GM12878 (cell line): ENCODE measurements at regions not wholly inside any gene's neighbourhood (a gene's known extent, or its start where the extent isn't known, plus 50 kb on each side); places are given as distances from the start of the nearest gene placed in this dataset.

Experiments
- ATAC-seq: fragments of 200-7000 bp; cut with Tn5 transposase; 3 replicates; pipeline ENCODE4 v1.9.1; 2020; ENCODE audit warnings: mild to moderate bottlenecking, moderate library complexity
- BruUV-seq: library from RNA; stranded (reverse); fragments of 400-500 nt; replicated peaks from 2 replicates; lab custom pipeline; 2021; lab: Mats Ljungman, UMichigan
- CTCF ChIA-PET: fragments of 300-600 bp; sonication (Branson Sonifier 250); formaldehyde crosslinking; extraction: SDS; loops from one replicate; lab custom pipeline; 2021; ENCODE audit warnings: inconsistent platforms; lab: Yijun Ruan, JAX
- POLR2A ChIA-PET: fragments of 350-600 bp; formaldehyde crosslinking; extraction: SDS; loops from one replicate; lab custom pipeline; 2021; ENCODE audit warnings: inconsistent platforms; lab: Charles Lee
- RAD21 ChIA-PET: fragments of 300-600 bp; sonication (Branson Sonifier 250); formaldehyde crosslinking; loops from one replicate; lab custom pipeline; 2023; ENCODE audit warnings: antibody characterized with exemption; ENCODE audit not compliant: unreplicated experiment; lab: Charles Lee
- SMC1A ChIA-PET: fragments of 300-600 bp; sonication (Branson Sonifier 250); formaldehyde crosslinking; loops from one replicate; lab custom pipeline; 2023; ENCODE audit not compliant: unreplicated experiment, uncharacterized antibody; lab: Charles Lee
- DNase-seq: peaks from one replicate; pipeline ENCODE4 v3.0.0-alpha.2; 2011; ENCODE audit warnings: low read depth, low spot score
- FAIRE-seq: peaks from 3 replicates; lab custom pipeline; 2011; peaks lifted over from hg19 to GRCh38; lab: Jason Lieb, UNC
- H2AFZ ChIP-seq: 2 replicates; pipeline ENCODE4 v1.6.0; 2011; ENCODE audit warnings: low read depth, low read length, control low read depth; ENCODE audit not compliant: control insufficient read depth
- H3K27ac ChIP-seq: 2 replicates; pipeline ENCODE4 v1.5.1; 2011; ENCODE audit warnings: control low read depth; ENCODE audit not compliant: control insufficient read depth, insufficient read depth
- H3K27me3 ChIP-seq, 2 experiments: replicated peaks in 1 of 2; 2 replicates each; pipeline versions ENCODE4 v1.6.0 to v1.6.1; 2011; ENCODE audit warnings: low read length in 1 of 2; ENCODE audit not compliant: control insufficient read depth in 2 of 2, insufficient read depth in 2 of 2
- H3K36me3 ChIP-seq, 2 experiments: 2 replicates each; pipeline ENCODE4 v1.5.1; 2011; ENCODE audit warnings: low read length in 1 of 2; ENCODE audit not compliant: control insufficient read depth in 2 of 2, insufficient read depth in 2 of 2
- H3K4me1 ChIP-seq: 2 replicates; pipeline ENCODE4 v1.6.1; 2011; ENCODE audit warnings: mild to moderate bottlenecking, low read length, moderate library complexity, mixed read lengths; ENCODE audit not compliant: control insufficient read depth, insufficient read depth
- H3K4me2 ChIP-seq: 2 replicates; pipeline ENCODE4 v1.6.0; 2011; ENCODE audit warnings: control low read depth; ENCODE audit not compliant: control insufficient read depth, insufficient read depth
- H3K4me3 ChIP-seq: fragments of 200-600 bp; sonication (generic); 2 replicates; pipeline ENCODE4 v1.5.1; 2016
- H3K79me2 ChIP-seq: 2 replicates; pipeline ENCODE4 v1.6.0; 2011; ENCODE audit warnings: low read length; ENCODE audit not compliant: control insufficient read depth, insufficient read depth
- H3K9ac ChIP-seq: 2 replicates; pipeline ENCODE4 v1.8.0; 2011; ENCODE audit warnings: low read length, control low read depth, mixed read lengths; ENCODE audit not compliant: control insufficient read depth, insufficient read depth
- H3K9me3 ChIP-seq: replicated peaks from 3 replicates; pipeline ENCODE4 v1.5.1; 2011; ENCODE audit warnings: mild to moderate bottlenecking, low read length; ENCODE audit not compliant: control insufficient read depth, insufficient read depth
- H4K20me1 ChIP-seq: 2 replicates; pipeline ENCODE4 v1.6.0; 2011; ENCODE audit not compliant: control insufficient read depth, insufficient read depth
- BACH1 ChIP-seq: fragments of 450-650 bp; IDR thresholded peaks from 2 replicates; pipeline ENCODE4 v1.6.1; 2017; ENCODE audit warnings: mild to moderate bottlenecking, borderline replicate concordance
- CREB1 ChIP-seq: IDR thresholded peaks from 2 replicates; pipeline ENCODE4 v1.6.1; 2012; ENCODE audit warnings: low read depth, mild to moderate bottlenecking, inconsistent platforms
- DPF2 ChIP-seq: fragments of 450-650 bp; IDR thresholded peaks from 2 replicates; pipeline ENCODE4 v1.6.1; 2017; ENCODE audit warnings: mild to moderate bottlenecking
- E2F8 ChIP-seq: fragments of 450-650 bp; IDR thresholded peaks from 2 replicates; pipeline ENCODE4 v1.6.1; 2018; ENCODE audit warnings: mild to moderate bottlenecking, low read depth, moderate library complexity; ENCODE audit not compliant: partially characterized antibody
- IKZF1 ChIP-seq: fragments of 450-650 bp; conservative IDR thresholded peaks from 2 replicates; pipeline ENCODE4 v1.6.1; 2017; ENCODE audit warnings: antibody characterized with exemption, mild to moderate bottlenecking
- KLF5 ChIP-seq: fragments of 450-650 bp; IDR thresholded peaks from 2 replicates; pipeline ENCODE4 v1.6.1; 2014; ENCODE audit warnings: mild to moderate bottlenecking; ENCODE audit not compliant: partially characterized antibody
- MAX ChIP-seq: IDR thresholded peaks from 2 replicates; pipeline ENCODE4 v1.6.1; 2012; ENCODE audit warnings: low read depth, low read length, improper control_type of control experiment
- MTA3 ChIP-seq: IDR thresholded peaks from 2 replicates; pipeline ENCODE4 v1.6.1; 2012; ENCODE audit warnings: low read length, inconsistent platforms, borderline replicate concordance
- PBX3 ChIP-seq: IDR thresholded peaks from 2 replicates; pipeline ENCODE4 v1.6.1; 2011; ENCODE audit warnings: mild to moderate bottlenecking, low read depth, low read length, moderate library complexity; ENCODE audit not compliant: insufficient replicate concordance
- PRDM15 ChIP-seq: fragments of 450-650 bp; formaldehyde crosslinking; IDR thresholded peaks from 2 replicates; pipeline ENCODE4 v1.4.0; 2020; ENCODE audit warnings: mild to moderate bottlenecking, moderate library complexity
- REST ChIP-seq: IDR thresholded peaks from 2 replicates; pipeline ENCODE4 v1.6.1; 2012; ENCODE audit warnings: mild to moderate bottlenecking, low read depth, low read length
- SIX5 ChIP-seq: IDR thresholded peaks from 2 replicates; pipeline ENCODE4 v1.6.1; 2011; ENCODE audit warnings: mild to moderate bottlenecking, low read depth, low read length, moderate library complexity; ENCODE audit not compliant: severe bottlenecking
- WGBS: methylation state at CpG from one replicate; pipeline ENCODE4 v1.1.6; 2016; ENCODE audit warnings: low lambda C conversion rate; ENCODE audit not compliant: insufficient replicate concordance, insufficient coverage; ENCODE audit errors: missing lambda C conversion rate; 5-methylcytosine and 5-hydroxymethylcytosine counted together
- in situ Hi-C: fragments of 300-500 bp; cut with MboI; formaldehyde crosslinking; loops from 9 replicates; pipeline ENCODE4 v1.14.3; 2018; ENCODE audit warnings: mixed read lengths
- intact Hi-C: fragments of 100-400 bp; cut with micrococcal nuclease; formaldehyde crosslinking; loops from one replicate; pipeline ENCODE4 v1.14.2; 2022; ENCODE audit not compliant: unreplicated experiment

- no peaks in the 10 kb centered on the region for H3K79me2 ChIP-seq
- TF ChIP-seq PRDM15 (CRISPR knock-in tag), result no peak
- TF ChIP-seq BACH1, result no peak
- no peak for TF ChIP-seq REST
- no peak for TF ChIP-seq MTA3
- TF ChIP-seq MAX, result no peak
- no peak for TF ChIP-seq IKZF1
- TF ChIP-seq DPF2, result no peak
- no peak for TF ChIP-seq E2F8
- TF ChIP-seq SIX5, result no peak
- TF ChIP-seq KLF5, result no peak
- TF ChIP-seq PBX3, result no peak
- TF ChIP-seq CREB1, result no peak
- no peak overlapping the region for H3K4me2 ChIP-seq
- H3K9me3 ChIP-seq, result no peaks in the 10 kb centered on the region
- H2AFZ ChIP-seq, result no peak overlapping the region
- FAIRE-seq (no peak), ATAC-seq (no peak), DNase-seq (no peak)
- BruUV-seq, result no TSS peak
- intact Hi-C loops, result no loop called here
- ChIA-PET SMC1A (no interaction called here), CTCF (interaction anchor here (0.6 to 1.6 kb wide), 5 partner anchors 10 to 541 kb away, joined by 3 to 8 read pairs (median 3); no protein-coding TSS in a partner anchor), RAD21 (no interaction called here), POLR2A (no interaction called here)
- no peaks in the 10 kb centered on the region for H3K27me3 ChIP-seq
- WGBS, result 93% methylated on average over 5 of the region's 5 CpGs
- in situ Hi-C loops, result no loop called here
- no peak overlapping the region for H3K27ac ChIP-seq
- no peak overlapping the region for H3K9ac ChIP-seq
- no peaks in the 10 kb centered on the region for H3K36me3 ChIP-seq
- H4K20me1 ChIP-seq, result no peaks in the 10 kb centered on the region
- no peak overlapping the region for H3K4me3 ChIP-seq
- H3K4me1 ChIP-seq, result no peaks in the 10 kb centered on the region
These were observed 139.8 kb downstream of the KATNIP start for GRCh38 chr16:27689711-27690110.
